ENCODE measurements at regions not wholly inside any gene's neighbourhood (a gene's known extent, or its start where the extent isn't known, plus 50 kb on each side); places are given as distances from the start of the nearest gene placed in this dataset.

DNA sequence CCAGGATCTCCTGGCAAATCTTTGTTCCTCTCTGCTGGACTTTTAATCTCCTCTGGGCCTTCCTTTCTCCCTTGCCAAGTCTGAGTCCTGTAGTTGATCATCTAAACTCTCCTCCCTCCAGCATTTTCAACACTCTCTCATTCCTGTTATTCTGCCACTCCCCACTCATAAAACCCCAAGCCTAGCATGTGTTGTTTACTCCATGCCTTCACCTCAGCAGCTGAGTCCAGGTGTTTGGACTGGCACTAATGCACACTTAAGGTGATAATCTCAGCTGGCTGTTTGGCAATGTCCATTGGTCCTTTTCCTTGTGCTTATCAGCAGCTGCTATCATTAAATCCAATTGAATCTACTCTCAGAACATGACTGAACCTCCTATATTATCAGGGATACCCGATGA, 876.8 kb upstream of the TENM4 start (continued):
- TF ChIP-seq SMARCE1 (IDR thresholded peaks at IDR 0.05; ENCODE audit: borderline replicate concordance): no peak

DNA sequence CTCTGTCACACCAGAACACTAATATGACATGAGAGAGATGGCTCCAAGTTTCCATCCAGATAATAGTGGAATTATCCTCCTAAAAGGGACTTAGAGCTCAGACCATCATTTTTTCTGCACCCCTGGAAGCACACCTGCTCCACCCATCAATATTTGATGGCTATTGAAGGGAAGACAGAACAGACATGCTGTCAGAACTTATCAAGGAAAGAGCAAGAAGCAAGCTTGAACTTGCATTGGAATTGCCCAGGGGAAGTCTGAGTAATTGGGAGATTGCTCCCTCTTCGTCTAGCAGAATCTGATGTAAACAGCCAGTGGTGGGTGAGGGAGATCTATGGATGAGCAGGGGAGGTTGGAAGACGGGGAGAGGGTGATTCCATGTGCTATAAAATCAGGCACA, 874.4 kb upstream of the TENM4 start:
- 0% methylated on average over 2 of the region's 2 CpGs for WGBS (ENCODE audit: low lambda C conversion rate)
- Histone ChIP-seq H2AFZ (ENCODE audit: low read length) (no peak overlapping the region), H3K9me3 (ENCODE audit: low read length) (no peaks in the 10 kb centered on the region), H3K4me3 (replicated peaks in 1 of 3; ENCODE audit: insufficient read depth in 1 of 3, low read depth in 2 of 3, low read length in 3 of 3) (no peak overlapping the region), H3K27me3 (ENCODE audit: control insufficient read depth in 1 of 2, insufficient read depth in 2 of 2, low read length in 2 of 2) (no peaks in the 10 kb centered on the region), H3K4me1 (ENCODE audit: insufficient read depth, low read length) (no peaks in the 10 kb centered on the region), H3K4me2 (ENCODE audit: low read depth, low read length) (no peak overlapping the region), H3K36me3 (replicated peaks in 1 of 2; ENCODE audit: control insufficient read depth in 1 of 2, insufficient read depth in 2 of 2, low read length in 2 of 2) (no peaks in the 10 kb centered on the region), H3K79me2 (ENCODE audit: insufficient read depth, low read length) (no peaks in the 10 kb centered on the region), H4K20me1 (ENCODE audit: insufficient read depth, low read length) (no peaks in the 10 kb centered on the region), H3K27ac (ENCODE audit: extremely low read length, insufficient read depth, low read length) (no peak overlapping the region), H3K9ac (ENCODE audit: insufficient read depth, low read depth, low read length) (no peak overlapping the region)
- ATAC-seq (no peak), FAIRE-seq (no peak), DNase-seq (ENCODE audit: low spot score) (no peak)
- no peak for TF ChIP-seq ZNF143 (CRISPR knock-in tag; IDR thresholded peaks at IDR 0.05)
- no peak for TF ChIP-seq ZNF33A (CRISPR knock-in tag; IDR thresholded peaks at IDR 0.05; ENCODE audit: borderline replicate concordance)
- TF ChIP-seq, protein P1, sequence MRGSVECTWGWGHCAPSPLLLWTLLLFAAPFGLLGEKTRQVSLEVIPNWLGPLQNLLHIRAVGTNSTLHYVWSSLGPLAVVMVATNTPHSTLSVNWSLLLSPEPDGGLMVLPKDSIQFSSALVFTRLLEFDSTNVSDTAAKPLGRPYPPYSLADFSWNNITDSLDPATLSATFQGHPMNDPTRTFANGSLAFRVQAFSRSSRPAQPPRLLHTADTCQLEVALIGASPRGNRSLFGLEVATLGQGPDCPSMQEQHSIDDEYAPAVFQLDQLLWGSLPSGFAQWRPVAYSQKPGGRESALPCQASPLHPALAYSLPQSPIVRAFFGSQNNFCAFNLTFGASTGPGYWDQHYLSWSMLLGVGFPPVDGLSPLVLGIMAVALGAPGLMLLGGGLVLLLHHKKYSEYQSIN (CRISPR knock-in tag; IDR thresholded peaks at IDR 0.05; ENCODE audit: borderline replicate concordance): no peak
- no peak for TF ChIP-seq TBX3 (IDR thresholded peaks at IDR 0.05; ENCODE audit: borderline replicate concordance)
- in situ Hi-C loops (cut with HindIII; ENCODE audit: extremely low pct_ligation_motif_present, low pct_unique_long_range_greater_than_20kb): no loop called here
- ChIA-PET CTCF (ENCODE audit: low intra/inter-chr PET ratio, low total read pairs) (no interaction called here), POLR2A (no interaction called here)
- intact Hi-C loops (cut with micrococcal nuclease; ENCODE audit: unreplicated experiment): no loop called here
- no TSS peak for BruUV-seq (replicated peaks)

DNA sequence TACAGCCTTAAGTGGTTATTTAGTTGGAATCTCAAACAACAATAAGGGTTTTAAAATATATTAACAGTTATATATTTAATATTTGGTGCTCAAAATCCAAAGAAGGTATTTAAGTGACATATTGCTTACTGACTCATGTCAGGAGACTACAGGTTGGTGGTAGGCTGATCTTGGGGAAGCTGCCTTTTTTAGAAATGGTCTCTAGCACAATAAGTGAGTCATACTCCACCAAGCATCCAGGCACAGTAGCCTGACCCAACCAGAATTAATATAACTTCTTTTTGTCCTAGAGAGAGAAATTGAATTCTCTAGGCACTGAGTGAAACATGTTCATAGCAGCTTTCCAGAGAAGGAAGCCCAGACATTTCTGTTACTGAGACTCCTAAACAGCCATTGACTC, 868.5 kb upstream of the TENM4 start:
- FAIRE-seq (no peak), ATAC-seq (no peak), DNase-seq (ENCODE audit: low spot score) (no peak)
- Histone ChIP-seq H3K4me2 (ENCODE audit: low read depth, low read length) (no peak overlapping the region), H3K4me3 (replicated peaks in 1 of 3; ENCODE audit: insufficient read depth in 1 of 3, low read depth in 2 of 3, low read length in 3 of 3) (no peak overlapping the region), H3K9ac (ENCODE audit: insufficient read depth, low read depth, low read length) (no peak overlapping the region), H2AFZ (ENCODE audit: low read length) (no peak overlapping the region), H3K9me3 (ENCODE audit: low read length) (peaks cover 6% of the 10 kb centered on the region; the same call in 1 of the 2 replicates), H3K4me1 (ENCODE audit: insufficient read depth, low read length) (no peaks in the 10 kb centered on the region), H3K27ac (ENCODE audit: extremely low read length, insufficient read depth, low read length) (no peak overlapping the region), H3K79me2 (ENCODE audit: insufficient read depth, low read length) (no peaks in the 10 kb centered on the region), H4K20me1 (ENCODE audit: insufficient read depth, low read length) (no peaks in the 10 kb centered on the region), H3K36me3 (replicated peaks in 1 of 2; ENCODE audit: control insufficient read depth in 1 of 2, insufficient read depth in 2 of 2, low read length in 2 of 2) (no peaks in the 10 kb centered on the region), H3K27me3 (ENCODE audit: control insufficient read depth in 1 of 2, insufficient read depth in 2 of 2, low read length in 2 of 2) (no peaks in the 10 kb centered on the region)
- intact Hi-C loops (cut with micrococcal nuclease; ENCODE audit: unreplicated experiment) (no loop called here), in situ Hi-C loops (cut with HindIII; ENCODE audit: extremely low pct_ligation_motif_present, low pct_unique_long_range_greater_than_20kb) (no loop called here)
- no peak for TF ChIP-seq MTF1 (CRISPR knock-in tag; IDR thresholded peaks at IDR 0.05)
- no peak for TF ChIP-seq LCORL (IDR thresholded peaks at IDR 0.05)
- TF ChIP-seq LCORL (CRISPR knock-in tag; IDR thresholded peaks at IDR 0.05): no peak
- TF ChIP-seq, protein P2, sequence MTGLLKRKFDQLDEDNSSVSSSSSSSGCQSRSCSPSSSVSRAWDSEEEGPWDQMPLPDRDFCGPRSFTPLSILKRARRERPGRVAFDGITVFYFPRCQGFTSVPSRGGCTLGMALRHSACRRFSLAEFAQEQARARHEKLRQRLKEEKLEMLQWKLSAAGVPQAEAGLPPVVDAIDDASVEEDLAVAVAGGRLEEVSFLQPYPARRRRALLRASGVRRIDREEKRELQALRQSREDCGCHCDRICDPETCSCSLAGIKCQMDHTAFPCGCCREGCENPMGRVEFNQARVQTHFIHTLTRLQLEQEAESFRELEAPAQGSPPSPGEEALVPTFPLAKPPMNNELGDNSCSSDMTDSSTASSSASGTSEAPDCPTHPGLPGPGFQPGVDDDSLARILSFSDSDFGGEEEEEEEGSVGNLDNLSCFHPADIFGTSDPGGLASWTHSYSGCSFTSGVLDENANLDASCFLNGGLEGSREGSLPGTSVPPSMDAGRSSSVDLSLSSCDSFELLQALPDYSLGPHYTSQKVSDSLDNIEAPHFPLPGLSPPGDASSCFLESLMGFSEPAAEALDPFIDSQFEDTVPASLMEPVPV (CRISPR knock-in tag; IDR thresholded peaks at IDR 0.05): no peak
- TF ChIP-seq FIP1L1 (IDR thresholded peaks at IDR 0.05; ENCODE audit: borderline replicate concordance, insufficient read depth, low read depth, low read length): no peak
- no peak for TF ChIP-seq RCOR2 (CRISPR knock-in tag; IDR thresholded peaks at IDR 0.05)
- TF ChIP-seq YEATS2 (CRISPR knock-in tag; IDR thresholded peaks at IDR 0.05; ENCODE audit: borderline replicate concordance): no peak
- TF ChIP-seq NFE2 (CRISPR knock-in tag; IDR thresholded peaks at IDR 0.05): no peak
- TF ChIP-seq AGO2 (optimal IDR thresholded peaks at IDR 0.05; ENCODE audit: low read depth, low read length): no peak
- TF ChIP-seq, protein P3, sequence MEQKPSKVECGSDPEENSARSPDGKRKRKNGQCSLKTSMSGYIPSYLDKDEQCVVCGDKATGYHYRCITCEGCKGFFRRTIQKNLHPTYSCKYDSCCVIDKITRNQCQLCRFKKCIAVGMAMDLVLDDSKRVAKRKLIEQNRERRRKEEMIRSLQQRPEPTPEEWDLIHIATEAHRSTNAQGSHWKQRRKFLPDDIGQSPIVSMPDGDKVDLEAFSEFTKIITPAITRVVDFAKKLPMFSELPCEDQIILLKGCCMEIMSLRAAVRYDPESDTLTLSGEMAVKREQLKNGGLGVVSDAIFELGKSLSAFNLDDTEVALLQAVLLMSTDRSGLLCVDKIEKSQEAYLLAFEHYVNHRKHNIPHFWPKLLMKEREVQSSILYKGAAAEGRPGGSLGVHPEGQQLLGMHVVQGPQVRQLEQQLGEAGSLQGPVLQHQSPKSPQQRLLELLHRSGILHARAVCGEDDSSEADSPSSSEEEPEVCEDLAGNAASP (CRISPR knock-in tag; IDR thresholded peaks at IDR 0.05; ENCODE audit: borderline replicate concordance): no peak
- ChIA-PET CTCF (ENCODE audit: low intra/inter-chr PET ratio, low total read pairs) (no interaction called here), POLR2A (no interaction called here)
- no TSS peak for BruUV-seq (replicated peaks)
